Mucosa of rectum (tissue), 2 donors: ENCODE measurements at regions not wholly inside any gene's neighbourhood (a gene's known extent, or its start where the extent isn't known, plus 50 kb on each side); places are given as distances from the start of the nearest gene placed in this dataset.

ENCODE experiments used
- H3K27ac ChIP-seq, 2 donors: one replicate each; pipeline ENCODE4 v1.7.0; 2013; ENCODE audit warnings: inconsistent platforms in 2 of 2, low read depth in 2 of 2, low read length in 2 of 2
- H3K27me3 ChIP-seq, 2 donors: one replicate each; pipeline ENCODE4 v1.7.0; 2013; ENCODE audit warnings: low read length in 2 of 2; ENCODE audit not compliant: control insufficient read depth in 2 of 2, insufficient read depth in 2 of 2
- H3K36me3 ChIP-seq, 2 donors: one replicate each; pipeline ENCODE4 v1.7.0; 2013; ENCODE audit warnings: low read length in 2 of 2; ENCODE audit not compliant: control insufficient read depth in 2 of 2, insufficient read depth in 2 of 2
- H3K4me1 ChIP-seq, 2 donors: one replicate each; pipeline ENCODE4 v1.7.0; 2013; ENCODE audit warnings: low read length in 2 of 2, mild to moderate bottlenecking in 1 of 2; ENCODE audit not compliant: control insufficient read depth in 2 of 2, insufficient read depth in 2 of 2
- H3K4me3 ChIP-seq, 2 donors: one replicate each; pipeline ENCODE4 v1.7.0; 2013; ENCODE audit warnings: low read length in 2 of 2
- H3K9ac ChIP-seq, 2 donors: one replicate each; pipeline ENCODE4 v1.7.0; 2013; ENCODE audit warnings: low read length in 2 of 2, low read depth in 1 of 2, mild to moderate bottlenecking in 1 of 2
- H3K9me3 ChIP-seq, 2 donors: one replicate each; pipeline ENCODE4 v1.7.0; 2013; ENCODE audit warnings: low read length in 2 of 2; ENCODE audit not compliant: control insufficient read depth in 2 of 2
- donor health status: healthy.
- donor health status: Normal muscosa, but diverticular disease.

GRCh38 chr15:95444860-95445259 lies 885.6 kb upstream of the NR2F2 start:
- Histone ChIP-seq H3K9ac (no peak overlapping the region), H3K4me1 (no peaks in the 10 kb centered on the region), H3K4me3 (no peak overlapping the region), H3K27ac (no peak overlapping the region), H3K27me3 (no peaks in the 10 kb centered on the region), H3K36me3 (no peaks in the 10 kb centered on the region), H3K9me3 (peaks cover 0 to 2% of the 10 kb centered on the region in 2 donors)

GRCh38 chr15:95446854-95447253 lies 883.6 kb upstream of the NR2F2 start:
- H3K27me3 ChIP-seq, result no peaks in the 10 kb centered on the region

GRCh38 chr15:95447486-95447885 lies 883.0 kb upstream of the NR2F2 start:
- Histone ChIP-seq H3K27me3 (no peaks in the 10 kb centered on the region), H3K36me3 (no peaks in the 10 kb centered on the region), H3K4me3 (no peak overlapping the region), H3K9ac (no peak overlapping the region), H3K9me3 (peaks cover 0 to 2% of the 10 kb centered on the region in 2 donors), H3K4me1 (no peaks in the 10 kb centered on the region), H3K27ac (no peak overlapping the region)

More at GRCh38 chr15:95446854-95447253, 883.6 kb upstream of the NR2F2 start:
- no peak overlapping the region for H3K4me3 ChIP-seq
- no peak overlapping the region for H3K27ac ChIP-seq
- H3K9me3 ChIP-seq, result peaks cover 0 to 2% of the 10 kb centered on the region in 2 donors
- no peaks in the 10 kb centered on the region for H3K4me1 ChIP-seq
- no peak overlapping the region for H3K9ac ChIP-seq
- no peaks in the 10 kb centered on the region for H3K36me3 ChIP-seq

- no peak overlapping the region for H3K4me3 ChIP-seq
- H3K27me3 ChIP-seq, result no peaks in the 10 kb centered on the region
- H3K27ac ChIP-seq, result no peak overlapping the region
- no peaks in the 10 kb centered on the region for H3K36me3 ChIP-seq
- no peaks in the 10 kb centered on the region for H3K4me1 ChIP-seq
- H3K9ac ChIP-seq, result no peak overlapping the region
- peaks cover 0 to 2% of the 10 kb centered on the region in 2 donors for H3K9me3 ChIP-seq
Observed at GRCh38 chr15:95448531-95449229, 881.8 kb upstream of the NR2F2 start.

- H3K4me1 ChIP-seq, result no peaks in the 10 kb centered on the region
- no peak overlapping the region for H3K9ac ChIP-seq
- H3K27me3 ChIP-seq, result no peaks in the 10 kb centered on the region
- H3K4me3 ChIP-seq, result no peak overlapping the region
- peaks cover 0 to 2% of the 10 kb centered on the region in 2 donors for H3K9me3 ChIP-seq
- no peak overlapping the region for H3K27ac ChIP-seq
- H3K36me3 ChIP-seq, result no peaks in the 10 kb centered on the region
Observed at GRCh38 chr15:95449230-95449628, 881.3 kb upstream of the NR2F2 start.

GRCh38 chr15:95450413-95450812 lies 880.1 kb upstream of the NR2F2 start:
- Histone ChIP-seq H3K9me3 (peaks cover 0 to 2% of the 10 kb centered on the region in 2 donors), H3K27me3 (no peaks in the 10 kb centered on the region), H3K9ac (no peak overlapping the region), H3K27ac (no peak overlapping the region), H3K4me3 (no peak overlapping the region), H3K4me1 (no peaks in the 10 kb centered on the region), H3K36me3 (no peaks in the 10 kb centered on the region)

- Histone ChIP-seq H3K27ac (no peak overlapping the region), H3K27me3 (no peaks in the 10 kb centered on the region), H3K36me3 (no peaks in the 10 kb centered on the region), H3K4me1 (no peaks in the 10 kb centered on the region), H3K9me3 (peaks cover 0 to 2% of the 10 kb centered on the region in 2 donors), H3K9ac (no peak overlapping the region), H3K4me3 (no peak overlapping the region)
Observed at GRCh38 chr15:95451938-95452337, 878.6 kb upstream of the NR2F2 start.

- no peaks in the 10 kb centered on the region for H3K9me3 ChIP-seq
- no peak overlapping the region for H3K4me3 ChIP-seq
- no peaks in the 10 kb centered on the region for H3K27me3 ChIP-seq
- no peak overlapping the region for H3K9ac ChIP-seq
- H3K4me1 ChIP-seq, result no peaks in the 10 kb centered on the region
- H3K27ac ChIP-seq, result no peak overlapping the region
- H3K36me3 ChIP-seq, result no peaks in the 10 kb centered on the region
Observed at GRCh38 chr15:95454403-95455262, 875.9 kb upstream of the NR2F2 start.

GRCh38 chr15:95457520-95457919 lies 873.0 kb upstream of the NR2F2 start:
- Histone ChIP-seq H3K9ac (no peak overlapping the region), H3K27ac (no peak overlapping the region), H3K4me1 (no peaks in the 10 kb centered on the region), H3K4me3 (no peak overlapping the region), H3K9me3 (no peaks in the 10 kb centered on the region), H3K36me3 (no peaks in the 10 kb centered on the region), H3K27me3 (no peaks in the 10 kb centered on the region)

- no peaks in the 10 kb centered on the region for H3K36me3 ChIP-seq
- no peak overlapping the region for H3K9ac ChIP-seq
- H3K27me3 ChIP-seq, result no peaks in the 10 kb centered on the region
- H3K9me3 ChIP-seq, result no peaks in the 10 kb centered on the region
- no peak overlapping the region for H3K4me3 ChIP-seq
- no peaks in the 10 kb centered on the region for H3K4me1 ChIP-seq
- no peak overlapping the region for H3K27ac ChIP-seq
Observed at GRCh38 chr15:95458721-95459120, 871.8 kb upstream of the NR2F2 start.
